H9 (cell line): ENCODE measurements at regions not wholly inside any gene's neighbourhood (a gene's known extent, or its start where the extent isn't known, plus 50 kb on each side); places are given as distances from the start of the nearest gene placed in this dataset.

Experiments used
- DNase-seq: peaks from one replicate; pipeline ENCODE4 v3.0.0-alpha.2; 2017
- H2AFZ ChIP-seq: one replicate; pipeline ENCODE4 v1.6.1; 2013; ENCODE audit warnings: mild to moderate bottlenecking, low read length, control low read depth, moderate library complexity
- H2AK5ac ChIP-seq: 2 replicates; pipeline ENCODE4 v1.6.1; 2013; ENCODE audit warnings: low read length, control low read depth, mixed read lengths; ENCODE audit not compliant: insufficient read length
- H2BK120ac ChIP-seq: one replicate; pipeline ENCODE4 v1.6.1; 2013; ENCODE audit warnings: low read depth, mild to moderate bottlenecking, low read length, control low read depth, inconsistent platforms; ENCODE audit not compliant: poor library complexity, severe bottlenecking
- H2BK12ac ChIP-seq: 2 replicates; pipeline ENCODE4 v1.6.1; 2013; ENCODE audit warnings: low read length, control low read depth, mixed read lengths, low read depth; ENCODE audit not compliant: insufficient read length
- H2BK15ac ChIP-seq: 2 replicates; pipeline ENCODE4 v1.6.1; 2013; ENCODE audit warnings: low read depth, low read length, control low read depth
- H2BK20ac ChIP-seq: one replicate; pipeline ENCODE4 v1.6.1; 2013; ENCODE audit warnings: low read depth, mild to moderate bottlenecking, low read length, control low read depth, inconsistent platforms; ENCODE audit not compliant: poor library complexity, severe bottlenecking
- H2BK5ac ChIP-seq: 2 replicates; pipeline ENCODE4 v1.6.1; 2013; ENCODE audit warnings: low read length, control low read depth, mixed read lengths; ENCODE audit not compliant: insufficient read length
- H3K14ac ChIP-seq: 2 replicates; pipeline ENCODE4 v1.6.1; 2013; ENCODE audit warnings: low read length, control low read depth; ENCODE audit not compliant: insufficient read depth
- H3K18ac ChIP-seq: 2 replicates; pipeline ENCODE4 v1.6.1; 2013; ENCODE audit warnings: low read depth, mild to moderate bottlenecking, mixed read lengths, low read length, control low read depth; ENCODE audit not compliant: insufficient read length
- H3K23ac ChIP-seq: 2 replicates; pipeline ENCODE4 v1.6.1; 2013; ENCODE audit warnings: low read length, control low read depth, mixed read lengths, low read depth; ENCODE audit not compliant: insufficient read length
- H3K23me2 ChIP-seq: 2 replicates; pipeline ENCODE4 v1.6.1; 2013; ENCODE audit warnings: low read depth, mild to moderate bottlenecking, mixed read lengths, low read length, control low read depth; ENCODE audit not compliant: insufficient read length, poor library complexity, severe bottlenecking
- H3K27ac ChIP-seq: 2 replicates; pipeline ENCODE4 v1.5.1; 2013; ENCODE audit warnings: low read length, control low read depth, mixed read lengths, low read depth; ENCODE audit not compliant: insufficient read length
- H3K27me3 ChIP-seq: 2 replicates; pipeline ENCODE4 v1.6.1; 2013; ENCODE audit warnings: low read length, control low read depth, inconsistent platforms; ENCODE audit not compliant: insufficient read depth
- H3K4ac ChIP-seq: 2 replicates; pipeline ENCODE4 v1.6.1; 2013; ENCODE audit warnings: low read depth, mild to moderate bottlenecking, control low read depth, inconsistent platforms, low read length, moderate library complexity
- H3K4me1 ChIP-seq: 2 replicates; pipeline ENCODE4 v1.6.1; 2013; ENCODE audit warnings: low read length, control low read depth, inconsistent platforms; ENCODE audit not compliant: insufficient read depth
- H3K4me2 ChIP-seq: 2 replicates; pipeline ENCODE4 v1.6.1; 2013; ENCODE audit warnings: low read length, control low read depth, mixed read lengths; ENCODE audit not compliant: insufficient read length, insufficient read depth
- H3K56ac ChIP-seq: 2 replicates; pipeline ENCODE4 v1.6.1; 2013; ENCODE audit warnings: low read depth, mild to moderate bottlenecking, mixed read lengths, low read length, control low read depth; ENCODE audit not compliant: insufficient read length
- H3K79me1 ChIP-seq: 2 replicates; pipeline ENCODE4 v1.6.1; 2013; ENCODE audit warnings: low read depth, mild to moderate bottlenecking, moderate library complexity, low read length, control low read depth, inconsistent platforms; ENCODE audit not compliant: insufficient read depth, poor library complexity, severe bottlenecking
- H3K79me2 ChIP-seq: 2 replicates; pipeline ENCODE4 v1.6.1; 2013; ENCODE audit warnings: low read length, control low read depth, inconsistent platforms; ENCODE audit not compliant: insufficient read depth
- H3K9ac ChIP-seq: 2 replicates; pipeline ENCODE4 v1.6.1; 2013; ENCODE audit warnings: low read length, control low read depth, mixed read lengths; ENCODE audit not compliant: insufficient read length; ENCODE audit errors: extremely low read depth
- H3K9me3 ChIP-seq: one replicate; pipeline ENCODE4 v1.6.1; 2013; ENCODE audit warnings: low read depth, low read length, inconsistent platforms; ENCODE audit not compliant: control insufficient read depth
- H3T11ph ChIP-seq: one replicate; pipeline ENCODE4 v1.6.1; 2013; ENCODE audit warnings: mild to moderate bottlenecking, low read length, control low read depth, inconsistent platforms
- H4K20me1 ChIP-seq: one replicate; pipeline ENCODE4 v1.6.1; 2013; ENCODE audit not compliant: control insufficient read depth, insufficient read length, insufficient read depth
- H4K5ac ChIP-seq: 2 replicates; pipeline ENCODE4 v1.6.1; 2013; ENCODE audit warnings: low read depth, mild to moderate bottlenecking, mixed read lengths, low read length, control low read depth; ENCODE audit not compliant: insufficient read length
- H4K8ac ChIP-seq: replicated peaks from 2 replicates; pipeline ENCODE4 v1.6.1; 2013; ENCODE audit warnings: low read length, control low read depth, mixed read lengths, low read depth; ENCODE audit not compliant: insufficient read length
- H4K91ac ChIP-seq: 2 replicates; pipeline ENCODE4 v1.6.1; 2013; ENCODE audit warnings: low read depth, mild to moderate bottlenecking, moderate library complexity, mixed read lengths, low read length, control low read depth; ENCODE audit not compliant: insufficient read length
- H3K27ac Mint-ChIP-seq, 3 experiments: 2 replicates in 2 of 3; 3 replicates in 1 of 3; pipeline ENCODE4 v1.8.0; 2020 to 2021; ENCODE audit warnings: mixed read lengths in 3 of 3, mild to moderate bottlenecking in 1 of 3, moderate library complexity in 1 of 3
- H3K27me3 Mint-ChIP-seq: 2 replicates; pipeline ENCODE4 v1.8.0; 2021; ENCODE audit warnings: low read depth, mild to moderate bottlenecking, moderate library complexity, mixed read lengths
- H3K36me3 Mint-ChIP-seq, 3 experiments: 2 replicates in 2 of 3; 3 replicates in 1 of 3; pipeline ENCODE4 v1.8.0; 2020 to 2021; ENCODE audit warnings: low read depth in 3 of 3, mixed read lengths in 3 of 3; ENCODE audit not compliant: insufficient read depth in 1 of 3
- H3K4me1 Mint-ChIP-seq, 2 experiments: 2 replicates each; pipeline ENCODE4 v1.8.0; 2020; ENCODE audit warnings: mixed read lengths in 2 of 2
- H3K4me3 Mint-ChIP-seq, 2 experiments: 2 replicates in 1 of 2; 3 replicates in 1 of 2; pipeline ENCODE4 v1.8.0; 2020 to 2021; ENCODE audit warnings: mild to moderate bottlenecking in 2 of 2, mixed read lengths in 2 of 2, moderate library complexity in 1 of 2
- H3K9me3 Mint-ChIP-seq, 2 experiments: 2 replicates in 1 of 2; 3 replicates in 1 of 2; pipeline ENCODE4 v1.8.0; 2020; ENCODE audit warnings: mild to moderate bottlenecking in 2 of 2, mixed read lengths in 2 of 2, moderate library complexity in 1 of 2
- WGBS: extraction: QIAGEN DNeasy Blood & Tissue Kit; methylation state at CpG from one replicate; pipeline ENCODE4 v1.1.7; 2013; ENCODE audit warnings: missing lambda C conversion rate, low lambda C conversion rate, mixed read lengths; ENCODE audit not compliant: insufficient read length; ENCODE audit errors: extremely low coverage; 5-methylcytosine and 5-hydroxymethylcytosine counted together
- TF ChIP-seq, protein P1 (sequence below): fragments of 200-600 bp; sonication (generic); conservative IDR thresholded peaks from 3 replicates; pipeline ENCODE4 v1.8.0; 2021; ENCODE audit warnings: antibody characterized with exemption, mild to moderate bottlenecking

DNA sequence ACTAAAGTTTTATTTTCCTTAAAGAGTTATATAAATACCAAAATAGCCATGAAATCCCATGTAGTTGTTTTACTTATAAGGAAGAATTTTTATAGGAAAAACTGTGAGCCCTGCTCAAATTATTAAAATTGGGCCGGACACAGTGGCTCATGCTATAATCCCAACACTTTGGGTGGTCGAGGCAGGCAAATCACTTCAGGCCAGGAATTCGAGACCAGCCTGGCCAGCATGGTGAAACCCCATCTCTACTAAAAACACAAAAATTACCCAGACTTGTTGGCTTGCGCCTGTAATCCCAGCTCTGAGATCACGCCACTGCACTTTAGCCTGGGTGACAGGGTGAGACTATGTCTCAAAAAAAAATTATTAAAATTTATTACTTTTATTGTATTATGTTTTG is 149.3 kb downstream of the MRPL39 start:
- H3K79me2 ChIP-seq: no peaks in the 10 kb centered on the region
- H4K20me1 ChIP-seq: no peaks in the 10 kb centered on the region
- no peak overlapping the region for H4K5ac ChIP-seq
- no peak for DNase-seq
- H2BK5ac ChIP-seq: no peak overlapping the region
- H4K91ac ChIP-seq: no peak overlapping the region
- no peak overlapping the region for H3K4me2 ChIP-seq
- Mint-ChIP-seq H3K4me1 (no peaks in the 10 kb centered on the region), H3K4me3 (no peak overlapping the region), H3K27ac (no peak overlapping the region), H3K27me3 (peaks cover 4% of the 10 kb centered on the region; the same call in 1 of the 2 replicates), H3K36me3 (no peaks in the 10 kb centered on the region; a peak in 1 of 7 replicates), H3K9me3 (peaks cover 0 to 4% of the 10 kb centered on the region in 2 experiments; a peak in 1 of 5 replicates)
- H3K9me3 ChIP-seq: no peaks in the 10 kb centered on the region
- no peaks in the 10 kb centered on the region for H3K27me3 ChIP-seq
- H4K8ac ChIP-seq: no peak overlapping the region
- no CpG with 5 or more reads among the region's 5 CpGs for WGBS
- no peak overlapping the region for H3T11ph ChIP-seq
- H3K23ac ChIP-seq: no peak overlapping the region
- H3K14ac ChIP-seq: no peak overlapping the region
- H3K4me1 ChIP-seq: no peaks in the 10 kb centered on the region
- H2BK20ac ChIP-seq: no peak overlapping the region
- no peak overlapping the region for H3K9ac ChIP-seq
- H2BK12ac ChIP-seq: no peak overlapping the region
- no peak overlapping the region for H3K56ac ChIP-seq
- no peak overlapping the region for H2BK120ac ChIP-seq
- no peak overlapping the region for H3K18ac ChIP-seq
- no peak overlapping the region for H2AK5ac ChIP-seq
- H3K79me1 ChIP-seq: no peaks in the 10 kb centered on the region
- H2BK15ac ChIP-seq: no peak overlapping the region
- TF ChIP-seq, protein P1, sequence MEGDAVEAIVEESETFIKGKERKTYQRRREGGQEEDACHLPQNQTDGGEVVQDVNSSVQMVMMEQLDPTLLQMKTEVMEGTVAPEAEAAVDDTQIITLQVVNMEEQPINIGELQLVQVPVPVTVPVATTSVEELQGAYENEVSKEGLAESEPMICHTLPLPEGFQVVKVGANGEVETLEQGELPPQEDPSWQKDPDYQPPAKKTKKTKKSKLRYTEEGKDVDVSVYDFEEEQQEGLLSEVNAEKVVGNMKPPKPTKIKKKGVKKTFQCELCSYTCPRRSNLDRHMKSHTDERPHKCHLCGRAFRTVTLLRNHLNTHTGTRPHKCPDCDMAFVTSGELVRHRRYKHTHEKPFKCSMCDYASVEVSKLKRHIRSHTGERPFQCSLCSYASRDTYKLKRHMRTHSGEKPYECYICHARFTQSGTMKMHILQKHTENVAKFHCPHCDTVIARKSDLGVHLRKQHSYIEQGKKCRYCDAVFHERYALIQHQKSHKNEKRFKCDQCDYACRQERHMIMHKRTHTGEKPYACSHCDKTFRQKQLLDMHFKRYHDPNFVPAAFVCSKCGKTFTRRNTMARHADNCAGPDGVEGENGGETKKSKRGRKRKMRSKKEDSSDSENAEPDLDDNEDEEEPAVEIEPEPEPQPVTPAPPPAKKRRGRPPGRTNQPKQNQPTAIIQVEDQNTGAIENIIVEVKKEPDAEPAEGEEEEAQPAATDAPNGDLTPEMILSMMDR: no peak
- no peaks in the 10 kb centered on the region for H3K23me2 ChIP-seq
- H3K27ac ChIP-seq: no peak overlapping the region
- H2AFZ ChIP-seq: no peak overlapping the region
- H3K4ac ChIP-seq: no peak overlapping the region
